GM21360 (cell line): ENCODE measurements at regions not wholly inside any gene's neighbourhood (a gene's known extent, or its start where the extent isn't known, plus 50 kb on each side); places are given as distances from the start of the nearest gene placed in this dataset.
"Not testable (repeated sequence)": the region's sequence is repeated elsewhere in the genome, so short reads cannot be mapped to it uniquely, and the experiment has no call there.

ENCODE experiments used
- ATAC-seq: cut with Tn5 transposase; IDR thresholded peaks from one replicate; pipeline ENCODE4 v1.9.1; 2021; ENCODE audit warnings: mild to moderate bottlenecking, moderate library complexity; ENCODE audit not compliant: unreplicated experiment

GRCh38 chr6:90892271-90892670, 305.4 kb upstream of the MAP3K7 start:
- ATAC-seq: no peak

GRCh38 chr6:90891355-90891754, 304.5 kb upstream of the MAP3K7 start:
- no peak for ATAC-seq

GRCh38 chr6:90890683-90891330, 303.9 kb upstream of the MAP3K7 start:
- ATAC-seq: no peak

GRCh38 chr6:90887764-90888163, 300.9 kb upstream of the MAP3K7 start:
- no peak for ATAC-seq

GRCh38 chr6:90885611-90886056, 298.8 kb upstream of the MAP3K7 start:
- no peak for ATAC-seq

GRCh38 chr6:90885137-90885536, 298.3 kb upstream of the MAP3K7 start:
- ATAC-seq: not testable (repeated sequence)

- ATAC-seq: no peak
Observed at GRCh38 chr6:90877616-90878015, 290.7 kb upstream of the MAP3K7 start.

GRCh38 chr6:90874931-90875330, 288.1 kb upstream of the MAP3K7 start:
- no peak for ATAC-seq

- ATAC-seq: no peak
Observed at GRCh38 chr6:90872981-90873380, 286.1 kb upstream of the MAP3K7 start.

- ATAC-seq: no peak
Observed at GRCh38 chr6:90870561-90870960, 283.7 kb upstream of the MAP3K7 start.

GRCh38 chr6:90868656-90869055, 281.8 kb upstream of the MAP3K7 start:
- ATAC-seq: no peak

GRCh38 chr6:90868256-90868655, 281.4 kb upstream of the MAP3K7 start:
- no peak for ATAC-seq

- ATAC-seq: no peak
Observed at GRCh38 chr6:90865513-90865912, 278.6 kb upstream of the MAP3K7 start.

- ATAC-seq: no peak
Observed at GRCh38 chr6:90863043-90863442, 276.2 kb upstream of the MAP3K7 start.

- ATAC-seq: no peak
Observed at GRCh38 chr6:90860822-90861601, 274.1 kb upstream of the MAP3K7 start.

- no peak for ATAC-seq
Observed at GRCh38 chr6:90859612-90860011, 272.7 kb upstream of the MAP3K7 start.

- ATAC-seq: no peak
Observed at GRCh38 chr6:90859056-90859455, 272.2 kb upstream of the MAP3K7 start.

- ATAC-seq: no peak
Observed at GRCh38 chr6:90849686-90850085, 262.8 kb upstream of the MAP3K7 start.

GRCh38 chr6:90846824-90847223, 260.0 kb upstream of the MAP3K7 start:
- no peak for ATAC-seq

- no peak for ATAC-seq
Observed at GRCh38 chr6:90835596-90836212, 248.8 kb upstream of the MAP3K7 start.

GRCh38 chr6:90829311-90829710, 242.4 kb upstream of the MAP3K7 start:
- no peak for ATAC-seq

- no peak for ATAC-seq
Observed at GRCh38 chr6:90820436-90820835, 233.6 kb upstream of the MAP3K7 start.
